Caco-2 (cell line): ENCODE measurements at regions not wholly inside any gene's neighbourhood (a gene's known extent, or its start where the extent isn't known, plus 50 kb on each side); places are given as distances from the start of the nearest gene placed in this dataset.
"Not testable (repeated sequence)": the region's sequence is repeated elsewhere in the genome, so short reads cannot be mapped to it uniquely, and the experiment has no call there.

ENCODE experiments used
- BruUV-seq: library from RNA; stranded (reverse); fragments of 400-500 nt; replicated peaks from 2 replicates; lab custom pipeline; 2021; lab: Mats Ljungman, UMichigan
- CTCF ChIA-PET: fragments of 300-600 bp; sonication (Branson Sonifier 250); formaldehyde crosslinking; loops from one replicate; lab custom pipeline; 2022; ENCODE audit warnings: antibody characterized with exemption; lab: Charles Lee
- POLR2A ChIA-PET: fragments of 300-600 bp; sonication (Branson Sonifier 250); formaldehyde crosslinking; loops from one replicate; lab custom pipeline; 2022; ENCODE audit warnings: antibody characterized with exemption; lab: Charles Lee
- DNase-seq, 2 experiments: peaks; one replicate each; pipeline versions ENCODE4 v3.0.0 to v3.0.0-alpha.2; 2020 to 2022
- H3K27me3 ChIP-seq: replicated peaks from 2 replicates; pipeline ENCODE4 v1.6.0; 2011; ENCODE audit warnings: low read length; ENCODE audit not compliant: control insufficient read depth, insufficient read depth
- H3K36me3 ChIP-seq: 2 replicates; pipeline ENCODE4 v1.5.1; 2011; ENCODE audit warnings: low read length; ENCODE audit not compliant: control insufficient read depth, insufficient read depth
- H3K4me1 ChIP-seq: fragments of 250-450 bp; sonication (Bioruptor Pico); 2 replicates; pipeline ENCODE4 v1.5.1; 2020; ENCODE audit warnings: mild to moderate bottlenecking
- H3K4me3 ChIP-seq: 2 replicates; pipeline ENCODE4 v1.5.1; 2011; ENCODE audit warnings: low read depth, mild to moderate bottlenecking, control low read depth, low read length
- H3K9me3 ChIP-seq: fragments of 250-450 bp; sonication (Bioruptor Pico); 2 replicates; pipeline ENCODE4 v1.5.1; 2020; ENCODE audit warnings: mild to moderate bottlenecking, moderate library complexity
- H3K27ac Mint-ChIP-seq: one replicate; pipeline ENCODE4 v1.8.0; 2022; ENCODE audit warnings: mixed read lengths; ENCODE audit not compliant: unreplicated experiment
- H3K27me3 Mint-ChIP-seq: one replicate; pipeline ENCODE4 v1.8.0; 2022; ENCODE audit warnings: mixed read lengths; ENCODE audit not compliant: insufficient read depth, unreplicated experiment
- H3K36me3 Mint-ChIP-seq: one replicate; pipeline ENCODE4 v1.8.0; 2022; ENCODE audit warnings: mild to moderate bottlenecking, mixed read lengths; ENCODE audit not compliant: insufficient read depth, unreplicated experiment
- H3K4me1 Mint-ChIP-seq: one replicate; pipeline ENCODE4 v1.8.0; 2022; ENCODE audit warnings: low read depth, mixed read lengths; ENCODE audit not compliant: unreplicated experiment
- H3K4me3 Mint-ChIP-seq: one replicate; pipeline ENCODE4 v1.8.0; 2022; ENCODE audit warnings: mild to moderate bottlenecking, moderate library complexity, mixed read lengths; ENCODE audit not compliant: unreplicated experiment
- H3K9me3 Mint-ChIP-seq: one replicate; pipeline ENCODE4 v1.8.0; 2022; ENCODE audit warnings: mixed read lengths; ENCODE audit not compliant: unreplicated experiment
- intact Hi-C: fragments of 100-400 bp; cut with micrococcal nuclease; formaldehyde crosslinking; loops from one replicate; pipeline ENCODE4 v1.10.0; 2022; ENCODE audit not compliant: unreplicated experiment
- TF ChIP-seq, protein P1 (sequence below), 2 experiments: fragments of 200-600 bp in 1 of 2; IDR thresholded peaks; 1 replicate in 1 of 2; 2 replicates in 1 of 2; pipeline versions ENCODE4 v1.5.1 to v1.8.0; 2011 to 2022; ENCODE audit warnings: antibody characterized with exemption in 1 of 2, control low read depth in 1 of 2, inconsistent platforms in 1 of 2, low read depth in 1 of 2, low read length in 1 of 2, mild to moderate bottlenecking in 1 of 2, moderate library complexity in 1 of 2; ENCODE audit not compliant: insufficient read depth in 1 of 2, severe bottlenecking in 1 of 2, unreplicated experiment in 1 of 2

- peaks cover 10% of the 10 kb centered on the region for H3K27me3 Mint-ChIP-seq
- no peaks in the 10 kb centered on the region for H3K4me1 ChIP-seq
- intact Hi-C loops: no loop called here
- ChIA-PET CTCF (no interaction called here), POLR2A (no interaction called here)
- H3K4me3 ChIP-seq: no peak overlapping the region
- H3K4me3 Mint-ChIP-seq: no peak overlapping the region
- H3K9me3 ChIP-seq: no peaks in the 10 kb centered on the region
- no peaks in the 10 kb centered on the region for H3K36me3 Mint-ChIP-seq
- no TSS peak for BruUV-seq
- peaks cover 18% of the 10 kb centered on the region for H3K9me3 Mint-ChIP-seq
- DNase-seq: no peak
- TF ChIP-seq, protein P1, sequence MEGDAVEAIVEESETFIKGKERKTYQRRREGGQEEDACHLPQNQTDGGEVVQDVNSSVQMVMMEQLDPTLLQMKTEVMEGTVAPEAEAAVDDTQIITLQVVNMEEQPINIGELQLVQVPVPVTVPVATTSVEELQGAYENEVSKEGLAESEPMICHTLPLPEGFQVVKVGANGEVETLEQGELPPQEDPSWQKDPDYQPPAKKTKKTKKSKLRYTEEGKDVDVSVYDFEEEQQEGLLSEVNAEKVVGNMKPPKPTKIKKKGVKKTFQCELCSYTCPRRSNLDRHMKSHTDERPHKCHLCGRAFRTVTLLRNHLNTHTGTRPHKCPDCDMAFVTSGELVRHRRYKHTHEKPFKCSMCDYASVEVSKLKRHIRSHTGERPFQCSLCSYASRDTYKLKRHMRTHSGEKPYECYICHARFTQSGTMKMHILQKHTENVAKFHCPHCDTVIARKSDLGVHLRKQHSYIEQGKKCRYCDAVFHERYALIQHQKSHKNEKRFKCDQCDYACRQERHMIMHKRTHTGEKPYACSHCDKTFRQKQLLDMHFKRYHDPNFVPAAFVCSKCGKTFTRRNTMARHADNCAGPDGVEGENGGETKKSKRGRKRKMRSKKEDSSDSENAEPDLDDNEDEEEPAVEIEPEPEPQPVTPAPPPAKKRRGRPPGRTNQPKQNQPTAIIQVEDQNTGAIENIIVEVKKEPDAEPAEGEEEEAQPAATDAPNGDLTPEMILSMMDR (IDR thresholded peaks at IDR 0.05; ENCODE audit: insufficient read depth in 1 of 2, low read depth in 1 of 2, low read length in 1 of 2, severe bottlenecking in 1 of 2, unreplicated experiment in 1 of 2): no peak
- no peaks in the 10 kb centered on the region for H3K36me3 ChIP-seq
- no peaks in the 10 kb centered on the region for H3K27me3 ChIP-seq
- no peak overlapping the region for H3K27ac Mint-ChIP-seq
- H3K4me1 Mint-ChIP-seq: no peaks in the 10 kb centered on the region
These were observed 330.0 kb upstream of the GLI3 start for GRCh38 chr7:42567051-42567450.

- POLR2A ChIA-PET: no interaction called here
These were observed 324.8 kb upstream of the GLI3 start for GRCh38 chr7:42561797-42562196.

GRCh38 chr7:42560866-42561265 is 323.9 kb upstream of the GLI3 start:
- H3K9me3 ChIP-seq: no peaks in the 10 kb centered on the region
- Mint-ChIP-seq H3K4me3 (no peak overlapping the region), H3K36me3 (no peaks in the 10 kb centered on the region), H3K27me3 (no peaks in the 10 kb centered on the region), H3K9me3 (peaks cover 30% of the 10 kb centered on the region), H3K4me1 (no peaks in the 10 kb centered on the region), H3K27ac (no peak overlapping the region)
- intact Hi-C loops: no loop called here
- CTCF ChIA-PET: no interaction called here
- BruUV-seq: no TSS peak
- DNase-seq: no peak
- TF ChIP-seq, protein P1 (IDR thresholded peaks at IDR 0.05; ENCODE audit: insufficient read depth in 1 of 2, low read depth in 1 of 2, low read length in 1 of 2, severe bottlenecking in 1 of 2, unreplicated experiment in 1 of 2): no peak
- H3K4me1 ChIP-seq: no peaks in the 10 kb centered on the region
- no peaks in the 10 kb centered on the region for H3K36me3 ChIP-seq
- no peaks in the 10 kb centered on the region for H3K27me3 ChIP-seq
- H3K4me3 ChIP-seq: no peak overlapping the region
- POLR2A ChIA-PET: no interaction called here

More at GRCh38 chr7:42561797-42562196, 324.8 kb upstream of the GLI3 start:
- no peaks in the 10 kb centered on the region for H3K27me3 ChIP-seq
- Mint-ChIP-seq H3K4me1 (no peaks in the 10 kb centered on the region), H3K27me3 (no peaks in the 10 kb centered on the region), H3K27ac (no peak overlapping the region), H3K36me3 (no peaks in the 10 kb centered on the region), H3K9me3 (peaks cover 20% of the 10 kb centered on the region), H3K4me3 (no peak overlapping the region)
- H3K36me3 ChIP-seq: no peaks in the 10 kb centered on the region
- H3K4me3 ChIP-seq: no peak overlapping the region
- no TSS peak for BruUV-seq
- TF ChIP-seq, protein P1 (IDR thresholded peaks at IDR 0.05; ENCODE audit: insufficient read depth in 1 of 2, low read depth in 1 of 2, low read length in 1 of 2, severe bottlenecking in 1 of 2, unreplicated experiment in 1 of 2): no peak
- H3K9me3 ChIP-seq: no peaks in the 10 kb centered on the region
- DNase-seq: no peak
- H3K4me1 ChIP-seq: no peaks in the 10 kb centered on the region
- intact Hi-C loops: no loop called here
- CTCF ChIA-PET: no interaction called here

DNA sequence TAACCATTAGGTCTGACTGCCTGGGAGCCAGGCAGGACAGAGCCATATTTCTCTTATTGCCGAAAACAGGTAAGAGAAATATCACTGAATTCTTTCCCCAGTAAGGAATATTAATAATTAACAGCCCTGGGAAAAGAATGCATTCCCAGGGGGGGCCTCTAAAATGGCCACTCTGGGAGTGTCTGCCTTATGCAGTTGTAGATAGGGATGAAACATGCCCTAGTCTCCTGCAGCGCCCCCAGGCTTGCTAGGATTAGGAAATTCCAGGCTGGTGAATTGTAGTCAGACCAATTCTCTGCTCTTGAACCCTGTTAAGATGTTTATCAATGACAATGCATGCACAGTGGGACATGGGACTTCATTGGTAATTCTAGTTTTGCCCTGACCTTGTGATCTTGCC is 317.9 kb upstream of the GLI3 start:
- H3K27me3 Mint-ChIP-seq, CTCF ChIA-PET, H3K36me3 ChIP-seq, H3K4me1 Mint-ChIP-seq, H3K4me3 ChIP-seq, H3K9me3 ChIP-seq, intact Hi-C loops, H3K36me3 Mint-ChIP-seq, H3K27me3 ChIP-seq, H3K4me3 Mint-ChIP-seq, H3K27ac Mint-ChIP-seq, H3K4me1 ChIP-seq, BruUV-seq, POLR2A ChIA-PET: not testable (repeated sequence)
- peak in 1 of 2 experiments; percentile 1 for DNase-seq
- peaks cover 58% of the 10 kb centered on the region for H3K9me3 Mint-ChIP-seq
